Frontal cortex (tissue), 3 donors: ENCODE measurements at regions not wholly inside any gene's neighbourhood (a gene's known extent, or its start where the extent isn't known, plus 50 kb on each side); places are given as distances from the start of the nearest gene placed in this dataset.
"Not testable (repeated sequence)": the region's sequence is repeated elsewhere in the genome, so short reads cannot be mapped to it uniquely, and the experiment has no call there.

Source experiments
- DNase-seq, 2 donors: peaks; one replicate each; pipeline ENCODE4 v3.0.0; 2012; ENCODE audit warnings: low spot score in 2 of 2
- FAIRE-seq: peaks from 2 replicates; lab custom pipeline; 2012; peaks lifted over from hg19 to GRCh38; lab: Jason Lieb, UNC
- donor health status: control.
- donor health status: control.
- donor health status: control.

DNA sequence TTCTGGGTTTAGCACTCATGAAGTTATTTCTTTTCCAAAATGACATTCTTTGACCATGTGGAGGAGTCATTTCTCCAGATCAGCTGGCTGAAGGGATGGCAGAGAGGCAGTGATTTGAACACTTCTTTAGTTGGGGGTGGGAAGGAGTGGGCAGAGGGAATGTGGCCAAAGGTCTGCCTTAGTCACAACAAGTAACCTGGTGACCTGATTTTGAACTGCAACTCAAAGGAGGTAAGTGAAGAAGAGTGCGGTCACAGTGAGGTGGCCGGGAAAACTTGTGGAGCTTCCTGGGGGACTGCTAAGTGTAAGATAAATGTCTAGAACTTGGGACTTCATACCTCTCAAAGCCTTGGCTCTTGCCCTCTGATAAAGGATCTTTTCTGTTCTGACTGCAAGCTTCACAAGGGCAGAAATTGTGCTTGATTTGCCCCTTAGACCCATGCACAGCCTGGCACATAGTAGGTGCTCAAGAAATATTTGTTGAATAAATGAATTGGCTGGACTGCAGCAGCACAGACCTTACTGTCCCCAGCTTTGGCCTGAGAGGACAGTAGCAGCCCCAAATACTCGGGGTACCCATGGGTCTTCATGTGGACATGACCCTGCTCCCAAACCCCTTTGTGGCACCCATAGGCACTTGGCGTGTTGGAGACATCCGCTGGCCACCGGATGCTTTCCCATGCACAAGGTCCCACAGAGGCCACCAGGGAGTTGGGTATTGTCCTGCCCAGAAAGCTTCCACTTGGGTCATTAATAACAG lies 99.0 kb upstream of the ALX4 start:
- no peak for FAIRE-seq
- no peak for DNase-seq

DNA sequence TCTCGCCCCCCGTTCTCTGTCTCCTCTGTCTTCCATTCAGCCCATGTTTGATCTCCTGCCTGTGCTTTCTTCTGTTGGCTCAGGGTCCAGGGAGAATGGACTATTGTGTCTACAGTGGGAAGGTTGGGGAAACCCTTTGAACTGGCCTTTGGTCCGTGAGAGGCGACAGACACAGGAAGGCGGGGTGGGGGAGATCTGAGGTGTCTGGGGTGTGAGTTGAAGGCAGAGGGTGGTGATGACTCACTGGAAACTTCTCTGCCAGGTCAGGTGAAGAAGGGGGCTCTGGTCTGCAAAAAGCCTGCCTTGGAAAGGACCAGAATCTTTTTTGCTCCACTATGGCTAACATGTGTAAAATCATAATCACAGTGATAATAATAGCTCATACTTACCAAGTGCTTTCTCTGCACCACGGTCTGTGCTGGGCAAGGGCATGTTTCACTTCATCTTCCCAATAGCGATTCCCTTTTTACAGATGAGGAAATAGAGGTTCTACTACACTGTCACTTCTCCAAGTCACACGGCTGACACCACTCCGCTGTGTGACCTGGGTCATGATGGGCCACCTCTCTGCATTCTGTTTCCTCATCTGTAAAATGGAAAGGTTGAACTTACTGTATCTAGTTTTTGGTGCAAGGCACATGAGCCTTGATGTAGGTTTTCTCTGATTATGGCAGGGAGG lies 99.8 kb upstream of the ALX4 start:
- no peak for FAIRE-seq

DNA sequence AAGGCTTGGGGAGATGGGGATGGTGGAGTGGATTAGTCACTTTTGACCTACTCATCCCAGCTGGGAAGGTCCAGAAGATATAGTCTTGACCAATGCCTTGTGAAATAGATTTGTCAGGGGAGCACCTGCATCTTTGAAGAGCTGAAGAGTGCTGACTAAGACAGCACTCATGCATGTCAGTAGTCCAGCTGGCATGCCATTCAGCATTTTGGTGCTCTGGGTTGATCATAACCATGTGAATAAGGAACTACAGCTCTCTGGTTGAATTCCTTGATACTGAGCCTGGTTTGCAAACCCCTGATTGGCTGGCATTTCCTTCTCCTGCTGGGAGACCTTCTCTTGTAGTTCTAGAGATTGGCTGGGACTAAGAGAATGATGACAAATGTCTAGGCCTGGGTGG lies 106.8 kb upstream of the ALX4 start:
- no peak for DNase-seq
- no peak for FAIRE-seq

More for the DNA sequence above, 99.8 kb upstream of the ALX4 start:
- DNase-seq = no peak

DNA sequence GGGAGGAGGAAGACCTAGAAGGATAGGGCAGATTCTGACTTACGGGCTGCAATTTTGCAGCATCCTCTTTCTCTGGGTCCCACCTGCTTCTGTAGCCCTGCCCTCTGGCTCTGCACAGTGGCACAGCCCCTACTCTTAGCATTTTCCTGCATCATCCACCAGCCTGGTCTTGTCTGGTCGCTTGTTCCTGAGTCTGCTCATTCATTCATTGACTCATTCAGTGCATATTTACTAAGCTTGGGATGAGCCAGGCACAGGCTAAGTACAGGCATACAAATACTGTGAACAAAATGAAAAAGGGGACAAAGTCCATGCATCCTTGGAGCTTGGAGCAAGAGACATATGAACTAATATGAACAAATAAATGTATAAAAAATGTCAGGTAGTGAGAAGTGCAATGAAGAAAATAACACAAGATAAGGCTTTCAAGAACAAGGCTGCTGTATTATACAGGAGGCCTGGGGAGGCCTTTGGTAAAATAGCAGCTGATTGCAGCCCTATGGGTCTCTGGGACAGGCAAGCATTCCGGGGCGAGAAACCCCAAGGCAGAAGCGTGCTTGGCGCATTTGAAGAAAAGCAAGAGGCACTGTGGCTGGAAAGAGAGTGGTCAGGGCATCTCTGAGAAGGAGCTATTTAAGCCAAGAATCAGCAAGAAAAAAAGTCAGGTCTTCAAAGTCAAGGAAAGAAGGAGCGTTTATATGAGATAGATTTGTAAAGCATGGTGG lies 108.0 kb upstream of the ALX4 start:
- no peak for FAIRE-seq
- no peak for DNase-seq

DNA sequence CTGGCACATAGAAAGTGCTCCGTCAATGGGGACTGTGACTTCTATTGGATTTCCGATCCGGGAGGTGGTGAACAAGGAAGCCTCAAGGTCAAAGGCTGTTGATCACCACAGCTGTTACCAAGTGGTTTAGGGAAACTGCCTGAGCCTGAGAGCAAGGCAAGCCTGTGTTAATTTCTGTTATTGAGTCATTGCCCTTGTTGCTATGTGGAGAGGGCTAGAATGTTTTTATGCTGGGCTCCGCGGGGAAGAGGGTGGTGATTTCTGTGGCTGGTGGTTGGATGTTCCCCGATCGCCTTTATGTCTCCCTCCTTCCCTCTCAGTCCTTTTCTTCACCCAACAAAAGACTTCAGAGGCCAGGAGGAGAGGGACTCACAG lies 108.5 kb upstream of the ALX4 start:
- no peak for DNase-seq
- FAIRE-seq = no peak

DNA sequence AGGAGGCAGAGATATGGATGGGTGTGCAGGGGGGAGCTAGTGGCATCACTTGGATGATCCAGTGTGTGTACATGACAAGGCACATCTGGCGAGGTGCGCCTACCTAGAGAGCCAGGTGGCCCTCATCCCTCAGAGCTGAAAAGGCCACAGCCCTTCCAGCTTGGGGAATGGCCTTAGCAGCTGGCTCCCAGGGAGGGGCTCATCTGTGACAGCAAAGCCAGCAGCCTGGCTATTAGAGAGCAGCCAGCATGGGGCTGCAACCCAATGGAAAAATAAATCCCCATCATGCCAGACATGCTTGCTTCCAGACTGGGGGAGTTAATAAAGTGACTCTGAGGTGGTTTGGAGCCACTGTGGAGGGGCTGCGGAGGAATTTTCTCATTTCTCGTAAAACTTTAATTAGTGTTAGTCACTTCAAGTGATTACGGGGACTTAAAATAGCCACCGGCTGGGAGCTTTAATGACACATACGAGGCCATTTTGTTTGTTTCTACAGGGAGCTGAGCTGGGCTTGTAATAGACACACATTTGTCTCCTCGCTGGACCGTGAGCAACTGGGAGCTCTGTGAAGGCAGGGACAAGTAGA lies 111.2 kb upstream of the ALX4 start:
- no peak for DNase-seq
- no peak for FAIRE-seq

DNA sequence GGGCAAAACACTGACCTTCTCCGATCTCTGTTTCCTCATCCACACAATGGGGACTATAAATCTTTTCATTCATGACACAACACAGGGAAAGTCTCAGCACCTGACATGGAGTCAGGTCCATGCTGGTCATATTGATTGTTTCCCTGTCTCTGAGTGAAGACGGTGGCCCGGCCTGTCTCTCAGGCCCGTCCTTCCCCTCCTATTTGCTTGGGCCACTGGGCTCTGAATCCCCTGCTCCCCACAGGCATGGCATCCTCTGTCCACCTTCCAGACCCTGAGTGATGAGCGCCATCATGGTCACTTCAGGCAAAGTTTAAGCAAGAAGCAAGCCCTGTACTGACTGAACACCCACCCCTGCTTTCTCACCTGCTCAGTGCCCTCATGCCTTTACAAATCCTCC lies 113.3 kb upstream of the ALX4 start:
- DNase-seq (no peak), FAIRE-seq (no peak)

DNA sequence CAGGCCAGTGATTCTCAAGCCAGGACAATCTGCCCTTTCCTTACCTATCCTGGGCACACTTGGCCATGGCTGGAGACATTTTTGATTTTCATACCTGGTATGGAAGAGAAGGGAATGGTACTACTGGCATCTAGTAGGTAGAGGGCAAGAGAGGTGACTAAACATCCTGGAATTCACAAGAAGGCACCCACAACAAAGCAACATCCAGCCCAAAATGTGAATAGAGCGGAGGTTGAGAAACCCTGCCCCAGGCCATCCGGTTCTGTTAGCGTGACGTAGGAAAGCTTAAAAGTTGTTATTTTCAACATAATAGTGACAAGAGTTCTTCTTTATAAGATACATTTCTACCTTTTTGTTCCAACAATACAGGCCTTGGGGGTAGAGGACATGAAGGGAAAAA lies 114.9 kb upstream of the ALX4 start:
- DNase-seq = no peak
- FAIRE-seq = no peak

DNA sequence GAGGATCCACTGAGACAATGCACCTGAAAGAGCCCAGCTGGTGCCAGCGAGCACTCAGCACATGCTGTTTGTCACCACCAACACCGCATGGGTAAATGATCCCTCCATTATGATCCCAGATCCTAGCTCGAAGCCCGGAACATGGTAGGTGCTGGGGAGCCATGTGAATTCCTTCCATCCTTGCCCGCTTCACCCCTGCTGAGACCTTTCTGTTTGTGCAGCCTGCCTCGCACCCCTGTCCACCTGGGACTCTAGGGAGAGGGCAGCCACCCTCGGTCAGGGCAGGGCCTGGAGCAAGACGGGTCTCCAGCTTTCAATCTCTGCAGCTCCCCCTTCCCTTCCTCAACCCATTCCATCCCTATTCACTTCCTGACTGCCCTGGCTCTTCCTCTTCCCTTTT lies 116.2 kb upstream of the ALX4 start:
- no peak for FAIRE-seq
- DNase-seq = no peak

DNA sequence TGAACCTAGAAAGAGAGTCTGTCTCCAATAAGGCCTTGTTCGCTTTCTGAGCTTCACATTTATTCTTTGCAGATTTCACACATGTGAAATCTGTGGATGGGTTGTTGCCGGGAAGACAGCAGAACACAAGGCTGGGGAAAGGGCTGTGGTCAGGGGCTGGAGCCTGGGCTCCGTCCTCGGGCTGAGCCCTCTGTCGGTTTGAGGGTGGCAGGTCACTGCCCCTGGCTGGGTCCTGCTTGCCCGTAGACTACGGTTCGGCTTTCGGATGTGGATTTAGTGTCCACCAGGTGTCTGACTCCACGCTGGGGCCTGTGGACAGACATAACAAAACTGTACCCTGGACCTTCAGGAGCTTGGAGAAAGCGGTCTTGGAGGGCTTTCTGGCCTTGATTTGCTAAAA lies 117.0 kb upstream of the ALX4 start:
- no peak for DNase-seq
- no peak for FAIRE-seq

DNA sequence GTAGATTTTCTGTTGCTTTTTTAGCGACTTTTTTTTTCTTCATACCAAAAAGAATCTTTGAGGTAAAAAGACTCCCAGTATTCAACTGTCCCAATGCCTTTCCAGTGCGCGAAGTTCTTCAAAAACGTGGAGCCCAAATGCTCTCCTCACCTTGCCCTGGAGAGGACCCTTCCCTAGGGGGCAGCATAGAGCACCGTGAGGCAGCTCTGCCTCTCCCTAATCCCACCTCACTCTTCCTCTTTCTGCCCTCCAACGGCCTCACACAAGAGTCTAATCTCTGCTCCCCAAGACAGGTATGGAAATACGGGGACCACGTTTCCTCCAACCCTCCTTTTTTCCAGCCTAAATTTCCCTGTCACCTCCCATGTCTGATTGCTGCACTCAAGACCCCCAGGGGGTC lies 117.5 kb upstream of the ALX4 start:
- no peak for FAIRE-seq

DNA sequence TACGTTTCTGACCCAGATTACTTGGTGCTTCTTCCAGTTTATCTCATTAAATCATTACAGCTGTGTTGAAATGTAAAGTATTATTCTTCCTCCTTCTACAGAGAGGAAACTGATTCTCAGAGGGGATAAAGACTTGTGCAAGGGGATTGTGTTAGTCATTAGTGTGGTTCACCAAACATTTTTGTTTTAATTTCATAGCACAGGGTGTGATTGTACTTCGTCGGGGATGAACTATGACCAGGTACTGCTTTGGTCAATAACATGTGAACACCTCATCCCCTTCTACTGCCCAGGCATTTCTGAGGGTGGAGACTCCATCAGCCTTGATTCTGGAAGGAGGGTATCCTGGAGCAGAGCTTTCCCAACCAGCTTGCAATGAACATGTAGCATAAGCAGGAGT lies 120.2 kb upstream of the ALX4 start:
- FAIRE-seq (no peak), DNase-seq (no peak)

More for the DNA sequence above, 117.5 kb upstream of the ALX4 start:
- DNase-seq = no peak

DNA sequence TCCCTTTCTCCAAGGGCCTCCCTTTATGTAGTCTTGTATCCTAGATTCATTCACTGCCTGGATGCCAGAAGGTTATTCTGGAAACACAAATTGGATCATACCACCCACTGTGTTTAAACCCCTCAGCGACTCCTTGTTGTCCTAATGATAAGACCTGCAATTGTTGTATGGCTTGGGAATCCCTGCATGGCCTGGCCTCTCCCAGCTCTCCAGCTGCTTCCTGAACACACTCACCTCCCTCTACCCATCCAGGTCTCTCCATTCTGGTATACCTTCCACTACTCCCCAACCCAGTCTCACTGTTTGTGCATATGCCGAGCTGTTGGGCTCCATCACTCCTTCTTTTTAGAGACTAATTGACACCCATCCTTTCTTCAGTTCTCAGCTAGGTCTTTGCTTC lies 124.3 kb upstream of the ALX4 start:
- DNase-seq = no peak
- FAIRE-seq = no peak

DNA sequence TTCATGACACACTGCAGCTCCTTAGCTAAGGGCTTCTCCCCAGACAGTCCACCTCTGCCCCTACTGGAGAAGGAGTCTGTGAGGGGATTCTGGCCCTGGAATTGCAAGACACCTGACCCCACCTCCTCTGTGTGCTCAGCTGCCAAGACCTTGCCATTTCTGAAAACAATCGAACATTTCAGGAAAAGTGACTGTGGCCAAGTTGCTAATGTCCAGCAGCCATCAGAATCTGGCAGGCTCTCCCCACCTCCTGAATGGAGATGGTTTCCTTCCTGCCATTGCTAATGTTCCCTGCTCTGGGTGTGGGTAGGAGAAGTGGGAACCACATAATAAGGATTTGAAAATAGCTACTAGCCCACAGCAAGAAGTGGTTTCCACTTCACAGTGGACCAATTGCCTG lies 127.2 kb upstream of the ALX4 start:
- DNase-seq (no peak), FAIRE-seq (no peak)

DNA sequence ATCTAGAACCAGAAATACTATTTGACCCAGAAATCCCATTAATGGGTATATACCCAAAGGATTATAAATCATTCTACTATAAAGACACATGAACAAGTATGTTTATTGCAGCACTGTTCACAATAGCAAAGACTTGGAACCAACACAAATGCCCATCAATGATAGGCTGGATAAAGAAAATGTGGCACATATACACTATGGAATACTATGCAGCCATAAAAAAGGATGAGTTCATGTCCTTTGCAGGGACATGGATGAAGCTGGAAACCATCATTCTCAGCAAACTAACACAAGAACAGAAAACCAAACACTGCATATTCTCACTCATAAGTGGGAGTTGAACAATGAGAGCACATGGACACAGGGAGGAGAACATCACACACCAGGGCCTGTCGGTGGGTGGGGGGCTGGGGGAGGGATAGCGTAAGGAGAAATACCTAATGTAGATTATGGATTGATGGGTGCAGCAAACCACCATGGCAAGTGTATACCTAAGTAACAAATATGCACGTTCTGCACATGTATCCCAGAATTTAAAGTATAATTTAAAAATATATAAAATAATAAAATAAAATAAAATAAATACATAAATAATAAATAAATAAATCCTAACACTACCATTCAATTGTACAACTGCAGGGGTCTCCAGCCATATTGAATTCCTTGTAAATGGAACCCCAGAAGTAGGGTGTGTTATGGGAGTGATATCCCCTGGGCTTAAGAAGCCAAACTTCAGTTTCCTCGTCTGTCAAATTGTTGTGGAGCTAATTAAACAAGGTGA lies 122.4 kb upstream of the CD82 start:
- DNase-seq, FAIRE-seq: not testable (repeated sequence)

DNA sequence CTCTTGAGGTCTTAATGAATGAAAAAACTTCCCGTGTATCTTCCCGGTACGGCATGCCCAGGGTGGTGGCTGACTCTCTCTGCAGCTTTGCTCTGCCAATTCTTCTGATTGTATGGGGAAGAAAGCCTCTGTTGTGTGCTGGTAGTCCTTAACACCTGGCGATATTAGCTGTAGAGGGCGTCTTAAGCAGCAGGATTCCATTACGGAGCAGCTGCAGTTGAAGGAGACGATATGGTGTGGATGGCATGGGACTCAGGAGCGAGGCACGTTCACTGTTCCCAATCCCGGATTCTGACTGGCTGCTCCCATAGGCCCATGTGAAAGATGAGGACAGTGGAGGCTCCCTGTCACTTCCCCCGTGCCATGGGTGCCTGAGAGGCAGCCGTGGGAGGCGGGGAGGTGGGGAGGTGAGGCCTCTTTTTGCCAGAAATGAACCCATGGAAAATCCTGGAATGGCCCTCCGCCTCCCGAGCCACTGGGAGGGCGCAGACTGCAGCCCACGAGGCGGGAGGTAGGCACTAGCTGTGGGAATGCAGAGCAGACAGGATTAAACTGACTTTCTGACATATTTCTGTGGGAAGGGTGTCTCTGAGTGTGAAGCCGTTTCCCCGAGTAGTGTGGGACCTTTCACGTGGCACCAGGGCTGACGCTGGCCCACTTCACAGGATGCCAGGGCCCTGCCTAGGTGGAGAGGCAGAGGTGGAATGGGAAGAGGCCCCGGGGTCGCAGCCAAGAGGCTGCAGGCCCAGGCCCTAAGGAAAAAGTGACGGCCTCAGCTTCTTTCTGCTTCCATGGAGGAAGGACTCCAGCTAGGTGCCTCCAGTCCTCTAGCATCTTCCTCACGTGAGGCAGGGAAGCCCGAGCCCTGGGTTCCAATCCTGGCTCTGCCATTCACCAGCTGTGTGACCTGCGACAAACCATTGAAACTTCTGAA lies 121.4 kb upstream of the CD82 start:
- FAIRE-seq = no peak
- no peak for DNase-seq

DNA sequence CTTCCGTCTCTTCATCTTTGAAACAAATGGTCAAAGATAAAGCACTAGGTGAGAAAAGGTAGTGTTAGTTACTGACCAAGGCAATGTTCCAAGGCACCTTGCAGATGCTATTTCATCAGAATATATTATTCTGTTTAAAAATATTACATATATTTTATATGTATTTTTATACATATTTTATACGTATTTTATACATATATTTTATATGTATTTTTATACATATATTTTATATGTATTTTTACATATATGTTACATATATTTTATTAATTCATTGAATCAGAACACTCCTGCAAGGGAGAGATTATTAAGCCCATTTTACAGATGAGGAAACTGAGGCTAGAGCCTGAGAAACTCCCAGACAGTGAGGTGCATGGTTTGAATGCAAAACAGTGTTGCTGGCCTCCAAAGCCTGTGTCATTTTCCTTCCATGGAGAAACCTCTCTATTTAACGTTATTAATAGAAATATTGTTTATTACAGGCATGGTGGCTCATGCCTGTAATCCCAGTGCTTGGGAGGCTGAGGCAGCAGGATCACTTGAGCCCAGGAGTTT lies 120.6 kb upstream of the CD82 start:
- DNase-seq = no peak
- peak; percentile 99 for FAIRE-seq

DNA sequence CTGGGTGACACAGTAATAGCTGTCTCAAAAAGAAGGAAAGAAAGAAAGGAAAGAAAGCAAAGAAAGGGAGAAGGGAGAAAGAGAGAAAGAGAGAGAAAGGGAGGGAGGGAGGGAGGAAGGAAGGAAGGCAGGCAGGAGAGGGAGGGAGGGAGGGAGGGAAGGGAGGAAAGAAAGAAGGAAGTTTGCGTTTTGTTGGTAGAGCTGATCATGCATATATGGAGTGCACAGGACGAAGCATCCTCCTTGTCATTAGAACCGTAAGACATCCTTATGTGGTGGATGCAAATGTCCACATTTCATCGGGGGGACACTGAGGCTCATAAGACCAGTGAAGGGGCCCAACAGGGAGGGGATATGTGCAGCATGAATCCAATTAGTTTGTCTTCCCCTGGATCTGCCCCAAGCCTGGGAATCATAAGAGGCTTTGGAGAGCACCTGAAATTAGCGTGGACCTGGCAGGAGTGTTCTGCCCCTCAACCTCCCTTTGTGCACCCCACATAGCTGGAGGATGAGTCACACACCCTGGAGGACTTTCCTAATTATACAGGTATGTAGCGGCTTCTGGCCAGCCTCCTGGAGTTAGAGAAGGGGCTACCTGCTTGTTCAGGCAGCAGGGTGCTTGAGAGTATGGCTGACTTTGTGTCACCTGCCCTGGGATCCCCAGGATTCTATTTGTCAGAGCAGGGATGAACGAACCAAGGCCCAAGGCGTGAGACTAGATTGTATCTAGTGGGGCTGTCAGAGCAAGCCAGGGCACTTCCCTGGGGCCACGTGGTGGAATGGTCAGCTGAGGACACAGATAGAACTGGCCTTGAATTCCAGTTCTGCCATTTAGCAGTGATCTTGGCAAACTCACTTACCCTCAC lies 119.7 kb upstream of the CD82 start:
- FAIRE-seq (no peak), DNase-seq (no peak)
